HL-60 (cell line): ENCODE measurements at regions not wholly inside any gene's neighbourhood (a gene's known extent, or its start where the extent isn't known, plus 50 kb on each side); places are given as distances from the start of the nearest gene placed in this dataset.

ENCODE experiments used
- DNase-seq, 2 experiments: peaks; one replicate each; pipeline ENCODE4 v3.0.0-alpha.2; 2010 to 2020; ENCODE audit warnings: low read depth in 1 of 2, low spot score in 1 of 2
- H3K27ac ChIP-seq: fragments of 250-450 bp; sonication (Bioruptor Pico); replicated peaks from 2 replicates; pipeline ENCODE4 v1.5.1; 2020; ENCODE audit warnings: mild to moderate bottlenecking, moderate library complexity
- H3K27me3 ChIP-seq: fragments of 250-450 bp; sonication (Bioruptor Pico); 2 replicates; pipeline ENCODE4 v1.5.1; 2021; ENCODE audit warnings: mild to moderate bottlenecking, moderate library complexity; ENCODE audit not compliant: insufficient read depth, poor library complexity, severe bottlenecking
- H3K4me3 ChIP-seq: replicated peaks from 2 replicates; pipeline ENCODE4 v1.5.1; 2011; ENCODE audit warnings: mild to moderate bottlenecking, control low read depth, low read length; ENCODE audit not compliant: insufficient read depth
- CTCF ChIP-seq: IDR thresholded peaks from one replicate; pipeline ENCODE4 v1.5.1; 2011; ENCODE audit warnings: low read length, control low read depth, inconsistent platforms; ENCODE audit not compliant: insufficient read depth
- GABPA ChIP-seq: IDR thresholded peaks from 2 replicates; pipeline ENCODE4 v1.6.1; 2012; ENCODE audit warnings: low read depth
- POLR2AphosphoS5 ChIP-seq: IDR thresholded peaks from 2 replicates; pipeline ENCODE4 v1.6.1; 2012; ENCODE audit warnings: low read depth
- REST ChIP-seq: IDR thresholded peaks from 2 replicates; pipeline ENCODE4 v1.6.1; 2012; ENCODE audit warnings: low read depth; ENCODE audit not compliant: insufficient replicate concordance
- SPI1 ChIP-seq: IDR thresholded peaks from 2 replicates; pipeline ENCODE4 v1.6.1; 2012; ENCODE audit warnings: low read depth, mild to moderate bottlenecking, borderline replicate concordance

- TF ChIP-seq SPI1 (no peak), CTCF (no peak), GABPA (no peak), REST (no peak), POLR2AphosphoS5 (no peak)
- Histone ChIP-seq H3K4me3 (no peak overlapping the region), H3K27me3 (no peaks in the 10 kb centered on the region), H3K27ac (no peak overlapping the region)
- DNase-seq, result no peak
These were observed 113.0 kb upstream of the PAK3 start for GRCh38 chrX:110983024-110983423.

GRCh38 chrX:110966839-110967238 lies 129.2 kb upstream of the PAK3 start:
- peak; percentile 11 to 51 for DNase-seq
- Histone ChIP-seq H3K27ac (peak overlapping the region; percentile 75), H3K4me3 (no peak overlapping the region), H3K27me3 (no peaks in the 10 kb centered on the region)
- no peak for TF ChIP-seq POLR2AphosphoS5
- TF ChIP-seq SPI1, result no peak
- TF ChIP-seq GABPA, result no peak
- TF ChIP-seq REST, result no peak
- TF ChIP-seq CTCF, result no peak

GRCh38 chrX:110966091-110966454 lies 129.9 kb upstream of the PAK3 start:
- Histone ChIP-seq H3K27me3 (no peaks in the 10 kb centered on the region), H3K27ac (no peak overlapping the region), H3K4me3 (no peak overlapping the region)
- TF ChIP-seq SPI1, result no peak
- TF ChIP-seq GABPA, result no peak
- no peak for TF ChIP-seq REST
- no peak for TF ChIP-seq CTCF
- TF ChIP-seq POLR2AphosphoS5, result no peak
- no peak for DNase-seq
